ENCODE measurements at regions not wholly inside any gene's neighbourhood (a gene's known extent, or its start where the extent isn't known, plus 50 kb on each side); places are given as distances from the start of the nearest gene placed in this dataset.

GRCh38 chr2:156083763-156084493, 248.6 kb downstream of the NR4A2 start:
- DNase-seq = no peak

GRCh38 chr2:156079845-156080244, 252.7 kb downstream of the NR4A2 start:
- no peak for DNase-seq

DNA sequence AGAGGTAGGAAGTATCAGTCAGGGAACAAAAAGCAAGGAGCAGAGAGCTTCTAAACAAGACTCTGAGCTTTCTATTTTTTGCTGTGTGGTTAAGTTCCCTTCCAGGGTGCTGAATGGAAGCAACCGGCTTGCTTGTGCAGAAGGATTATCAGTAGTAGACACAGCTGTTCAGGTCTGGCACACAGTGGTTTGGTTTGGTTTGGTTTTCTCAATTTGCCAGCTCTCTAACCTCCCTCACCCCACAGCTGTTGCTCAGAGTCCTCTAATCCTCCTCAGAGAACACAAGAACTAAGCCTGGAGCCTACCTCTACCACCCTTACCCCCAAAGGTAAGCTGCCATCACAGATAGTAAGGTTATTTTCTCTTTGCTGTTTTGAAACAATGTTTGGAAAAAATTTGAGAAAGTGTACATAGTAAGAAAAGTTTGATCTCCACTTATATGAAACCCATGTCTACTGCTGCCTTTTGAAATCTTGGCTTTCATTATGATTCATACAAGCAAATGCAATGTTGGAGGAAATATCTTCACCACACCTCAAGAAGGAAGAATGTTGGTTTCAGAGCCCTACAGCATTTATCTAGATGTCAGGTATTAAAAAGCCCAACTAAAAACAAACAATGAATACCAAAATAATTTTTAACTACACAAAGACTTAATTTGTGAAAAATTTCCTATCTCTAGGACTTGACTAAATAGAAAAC, 255.3 kb downstream of the NR4A2 start:
- no peak for DNase-seq

DNA sequence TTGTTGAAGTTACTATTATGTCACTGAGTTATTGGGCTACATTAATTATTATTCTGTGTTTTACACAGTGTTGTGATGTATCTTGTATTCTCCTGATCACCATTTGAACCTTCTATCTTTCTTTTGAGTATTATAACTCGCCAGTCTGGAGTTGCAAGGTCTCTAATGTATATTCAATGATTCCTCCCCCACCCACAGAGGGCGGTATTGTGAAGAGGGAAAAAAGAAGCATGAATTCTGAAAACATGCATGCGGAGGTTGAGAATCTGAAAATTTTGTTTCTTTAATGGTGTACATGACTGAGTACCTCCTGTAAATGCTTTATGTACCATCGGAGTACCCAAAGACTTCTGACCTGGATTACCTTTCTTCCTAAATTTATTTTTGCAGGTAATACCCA, 266.6 kb downstream of the NR4A2 start:
- DNase-seq = peak; percentile 46

DNA sequence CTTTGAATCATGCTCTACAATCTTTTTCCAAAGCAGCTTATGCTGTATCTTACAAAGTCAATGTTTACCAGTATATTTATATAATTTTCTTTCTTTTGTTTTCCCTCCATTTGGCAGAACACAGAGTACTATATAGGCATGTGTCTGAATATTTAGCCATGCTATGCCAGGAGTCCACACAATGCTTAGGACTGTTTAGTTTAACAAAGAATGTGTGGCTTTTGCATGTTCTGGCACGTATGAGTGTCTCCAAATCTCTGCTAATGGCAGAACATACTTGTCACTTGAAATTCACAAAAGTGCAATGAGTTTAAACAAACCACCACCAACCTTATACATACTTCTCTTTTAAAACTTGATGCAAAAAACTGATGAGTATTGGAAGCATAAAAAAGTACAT, 268.0 kb downstream of the NR4A2 start:
- DNase-seq = no peak

- no peak for DNase-seq
Observed at GRCh38 chr2:156057647-156058046, 274.9 kb downstream of the NR4A2 start.

- no peak for DNase-seq
Observed at GRCh38 chr2:156054983-156055382, 277.5 kb downstream of the NR4A2 start.

DNA sequence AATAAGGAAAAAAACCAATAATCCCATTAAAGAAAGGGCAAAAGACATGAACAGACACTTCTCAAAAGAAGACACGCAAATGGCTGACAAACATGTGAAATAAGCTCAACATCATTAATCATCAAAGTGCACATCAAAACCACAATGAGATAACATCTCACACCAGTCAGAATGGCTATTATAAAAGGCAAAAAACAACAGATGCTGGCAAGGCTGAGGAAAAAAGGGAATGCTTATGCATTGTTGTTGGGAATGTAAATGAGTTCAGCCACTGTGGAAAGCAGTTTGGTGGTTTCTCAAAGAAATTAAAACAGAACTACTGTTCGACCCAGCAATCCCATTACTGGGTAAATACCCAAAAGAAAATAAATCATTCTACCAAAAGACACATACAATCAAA, 285.6 kb downstream of the NR4A2 start:
- DNase-seq = no peak

DNA sequence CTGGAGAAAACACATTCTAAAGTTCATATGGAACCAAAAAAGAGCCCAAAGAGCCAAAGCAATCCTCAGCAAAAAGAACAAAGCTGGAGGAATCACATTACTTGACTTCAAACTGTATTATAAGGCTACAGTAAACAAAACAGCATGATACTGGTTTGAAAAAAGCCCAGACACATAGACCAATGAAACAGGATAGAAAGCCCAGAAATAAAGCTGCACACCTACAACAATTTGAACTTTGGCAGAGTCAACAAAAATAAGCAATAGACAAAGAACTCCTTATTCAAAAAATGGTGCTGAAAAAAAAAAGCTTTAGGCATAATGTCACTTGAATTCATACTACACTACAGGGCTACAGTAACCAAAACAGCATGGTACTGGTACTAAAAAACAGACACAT, 289.6 kb downstream of the NR4A2 start:
- DNase-seq = no peak

GRCh38 chr2:156038021-156038420, 294.5 kb downstream of the NR4A2 start:
- DNase-seq = no peak

DNA sequence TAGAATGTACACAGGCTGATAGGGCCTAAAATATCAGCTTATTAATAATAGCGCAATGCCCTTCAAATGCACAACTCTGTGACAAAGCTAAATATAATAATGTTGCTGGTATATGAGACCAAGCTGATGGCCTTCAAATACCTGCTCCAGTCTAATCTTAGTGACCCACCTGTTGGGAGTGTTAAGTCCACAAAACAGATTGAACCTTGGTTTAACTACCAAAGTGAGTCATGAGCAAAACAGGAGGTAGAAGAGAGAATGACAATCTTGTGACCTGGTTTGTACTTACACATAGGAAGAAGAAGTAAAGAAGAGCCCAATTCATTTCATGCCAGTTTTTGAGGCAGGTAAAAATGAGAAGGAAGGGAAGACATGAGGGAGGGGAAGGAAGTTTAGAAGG, 295.0 kb downstream of the NR4A2 start:
- no peak for DNase-seq

DNA sequence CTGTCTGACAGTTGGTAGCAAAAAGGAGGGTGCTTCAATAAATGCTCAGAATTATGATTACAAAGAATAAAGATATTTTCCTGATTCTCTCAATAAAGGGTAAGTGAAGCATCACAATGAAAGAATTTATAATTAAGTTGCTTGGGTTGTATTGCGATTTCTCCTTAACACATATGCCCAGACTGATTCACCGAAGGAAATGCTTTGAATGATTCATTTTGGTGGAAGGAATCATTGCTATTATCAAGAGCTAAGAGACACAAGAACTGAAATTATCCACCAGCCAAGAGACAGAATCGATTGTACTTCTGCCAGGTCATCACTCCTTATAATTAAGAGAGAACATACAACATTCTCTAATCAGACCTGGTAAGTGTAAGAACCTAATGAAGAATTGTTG, 301.4 kb downstream of the NR4A2 start:
- no peak for DNase-seq

DNA sequence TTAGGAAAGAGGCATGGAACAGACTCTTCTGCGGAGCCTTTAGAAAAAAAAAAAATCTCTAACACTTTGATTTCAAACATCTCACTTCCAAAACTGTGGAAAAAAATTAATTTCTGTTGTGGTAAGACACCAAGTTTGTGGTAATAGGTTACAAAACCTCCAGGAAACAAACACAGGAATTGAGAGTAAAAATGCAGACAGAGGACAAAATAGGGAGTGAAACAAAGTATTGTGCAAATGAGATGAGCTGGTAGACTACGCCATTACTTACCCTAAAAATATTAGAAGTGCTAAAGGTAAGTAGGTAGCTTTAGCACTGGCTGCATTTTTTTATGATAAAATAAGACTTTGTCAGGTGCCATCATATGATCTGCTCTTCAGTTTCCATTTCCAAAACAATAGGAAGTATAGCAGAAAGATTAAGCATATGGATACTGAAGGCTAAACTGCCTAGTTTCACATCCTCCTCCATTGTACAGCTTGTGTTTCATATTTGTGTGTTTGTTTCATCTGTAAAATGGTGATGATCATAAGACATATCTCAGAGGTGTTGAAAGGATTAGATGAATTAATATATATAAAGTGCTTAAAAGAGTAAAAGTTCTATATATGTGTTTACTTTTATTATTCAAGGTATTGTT, 309.2 kb downstream of the NR4A2 start:
- DNase-seq = no peak

DNA sequence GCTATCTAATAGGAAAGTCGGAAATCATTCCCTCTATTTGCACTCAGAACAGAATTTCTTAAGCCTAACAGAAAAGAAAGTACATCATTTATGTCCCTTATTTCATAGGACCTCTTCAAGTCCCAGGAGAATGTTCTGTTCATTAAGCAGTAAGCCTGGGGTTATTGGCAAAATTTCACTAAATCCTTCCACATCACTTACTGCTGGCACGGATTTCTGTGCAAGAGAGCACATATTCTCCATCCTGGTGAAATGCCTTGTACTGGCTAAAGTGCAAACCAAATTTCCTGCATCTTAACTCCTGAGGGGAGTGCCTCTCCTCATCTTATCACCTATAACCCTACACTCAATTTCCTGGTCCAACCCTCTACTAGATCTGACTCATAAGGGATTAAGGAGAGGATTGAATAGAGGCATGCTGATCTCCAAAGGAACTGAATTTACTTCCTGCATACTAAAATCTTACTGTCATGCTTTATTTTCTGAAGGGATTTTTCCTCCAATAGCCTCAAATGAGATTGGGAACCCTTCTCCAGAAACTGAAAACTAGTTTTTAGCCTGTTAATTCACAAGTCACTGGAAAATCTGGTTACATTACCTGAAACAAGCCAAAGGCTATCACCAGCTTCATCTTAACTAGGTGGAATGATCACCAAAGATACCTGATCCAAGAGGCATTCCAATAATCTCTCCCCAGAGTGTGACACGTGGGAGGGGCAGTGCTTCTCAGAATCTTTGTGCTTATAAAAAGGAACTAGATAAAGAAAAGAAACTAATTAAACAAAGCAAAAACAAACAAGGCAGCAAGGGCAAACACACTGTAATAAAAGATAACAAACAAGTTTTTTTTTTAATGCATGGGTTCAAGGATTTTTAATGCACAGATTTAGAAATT, 311.1 kb downstream of the NR4A2 start:
- DNase-seq = no peak

DNA sequence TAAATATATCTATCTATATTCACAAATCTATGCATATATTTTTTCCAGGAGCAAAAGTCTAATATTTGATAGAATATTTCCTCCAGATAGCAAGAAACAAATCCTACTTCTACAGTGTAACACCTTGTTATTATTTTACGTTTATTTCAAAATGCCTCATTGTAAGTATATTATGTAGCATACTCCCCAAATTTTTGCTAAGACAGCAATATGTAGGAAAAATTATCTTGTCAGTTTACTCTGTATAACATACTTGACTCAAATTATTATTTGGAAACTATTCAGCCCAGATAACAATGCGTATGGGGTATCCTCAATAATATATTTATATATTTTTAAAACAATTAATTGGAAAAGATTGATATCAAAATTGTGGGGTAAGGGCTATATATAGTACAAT, 313.2 kb downstream of the NR4A2 start:
- DNase-seq = no peak

DNA sequence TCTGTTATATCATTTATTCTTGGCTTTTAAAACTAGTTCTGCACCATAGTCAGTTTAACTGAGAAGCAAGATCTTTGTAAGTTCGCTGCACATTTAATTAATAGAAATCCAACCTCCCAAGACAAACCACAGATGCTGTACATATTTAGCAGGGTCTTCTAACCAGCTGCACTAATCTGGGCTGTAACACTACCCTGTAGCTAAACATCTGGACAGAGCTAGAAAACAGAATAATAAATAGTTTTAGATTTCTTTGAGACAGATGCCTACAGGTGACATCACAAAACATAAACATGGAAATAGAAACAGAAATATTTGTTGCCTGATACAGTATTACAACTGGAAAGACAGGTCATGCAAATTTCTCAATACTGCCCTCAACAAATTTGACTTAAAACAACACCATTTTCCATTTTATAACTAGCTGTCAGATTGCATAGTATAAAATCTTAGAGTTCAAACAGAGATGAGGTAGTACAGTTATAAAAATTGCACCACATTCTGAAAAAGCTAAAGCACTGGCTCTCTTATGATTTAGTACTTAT, 315.1 kb downstream of the NR4A2 start:
- DNase-seq = no peak

- no peak for DNase-seq
Observed at GRCh38 chr2:156009293-156009692, 323.2 kb downstream of the NR4A2 start.

- DNase-seq = no peak
Observed at GRCh38 chr2:156006721-156007618, 325.6 kb downstream of the NR4A2 start.

DNA sequence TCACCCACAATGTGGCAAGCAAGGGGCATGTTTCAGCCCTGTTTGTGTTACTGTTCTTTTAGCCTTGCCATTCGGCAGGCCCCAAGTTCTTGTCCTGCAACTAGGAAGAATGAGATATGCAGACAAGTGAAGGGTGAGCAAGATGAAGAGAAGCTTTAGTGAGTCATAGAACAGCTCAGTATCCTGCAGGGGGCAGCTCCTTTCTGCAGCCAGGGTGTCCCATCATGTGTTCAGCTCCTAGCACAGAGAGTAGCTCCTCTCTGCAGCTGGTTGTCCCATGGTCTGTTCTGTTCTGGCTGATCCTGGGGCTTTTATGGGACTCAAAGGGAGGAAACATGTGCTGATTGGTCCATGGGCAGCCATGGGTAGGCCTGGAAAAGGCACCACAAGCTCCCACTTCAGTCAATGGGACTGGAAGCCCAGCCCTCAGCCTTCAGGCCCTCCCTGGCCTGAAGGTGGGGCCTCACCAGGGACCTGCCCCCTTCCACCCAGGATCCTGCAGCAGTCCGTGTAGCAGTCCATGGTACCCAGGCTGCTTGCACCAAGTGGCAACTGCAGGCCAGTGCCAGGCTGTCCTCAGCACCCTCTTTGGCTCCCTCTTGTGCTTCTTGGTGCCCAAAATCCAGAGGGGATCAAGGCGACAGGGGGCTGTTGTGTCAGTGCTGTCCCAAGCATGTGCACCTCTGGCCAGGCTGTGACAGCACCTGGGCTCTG, 326.4 kb downstream of the NR4A2 start:
- no peak for DNase-seq

GRCh38 chr2:156005531-156005930, 327.0 kb downstream of the NR4A2 start:
- DNase-seq = no peak

GRCh38 chr2:156004459-156004858, 328.1 kb downstream of the NR4A2 start:
- DNase-seq = no peak
